Ovary (tissue), 3 donors: ENCODE measurements at regions not wholly inside any gene's neighbourhood (a gene's known extent, or its start where the extent isn't known, plus 50 kb on each side); places are given as distances from the start of the nearest gene placed in this dataset.

Experiments used
- POLR2A ChIP-seq: fragments of 450-650 bp; IDR thresholded peaks from one replicate; pipeline ENCODE4 v1.6.1; 2017; ENCODE audit warnings: antibody characterized with exemption, mild to moderate bottlenecking, moderate library complexity
- TF ChIP-seq, protein P1 (sequence below), 3 donors: fragments of 450-650 bp in 2 of 3; fragments of 200-600 bp in 1 of 3; IDR thresholded peaks; one replicate each; pipeline versions ENCODE4 v1.5.1 to v1.8.0; 2016 to 2022; ENCODE audit warnings: antibody characterized with exemption in 3 of 3, mild to moderate bottlenecking in 1 of 3
- donor health status: DM: no; HTN: no; CAD: no.

DNA sequence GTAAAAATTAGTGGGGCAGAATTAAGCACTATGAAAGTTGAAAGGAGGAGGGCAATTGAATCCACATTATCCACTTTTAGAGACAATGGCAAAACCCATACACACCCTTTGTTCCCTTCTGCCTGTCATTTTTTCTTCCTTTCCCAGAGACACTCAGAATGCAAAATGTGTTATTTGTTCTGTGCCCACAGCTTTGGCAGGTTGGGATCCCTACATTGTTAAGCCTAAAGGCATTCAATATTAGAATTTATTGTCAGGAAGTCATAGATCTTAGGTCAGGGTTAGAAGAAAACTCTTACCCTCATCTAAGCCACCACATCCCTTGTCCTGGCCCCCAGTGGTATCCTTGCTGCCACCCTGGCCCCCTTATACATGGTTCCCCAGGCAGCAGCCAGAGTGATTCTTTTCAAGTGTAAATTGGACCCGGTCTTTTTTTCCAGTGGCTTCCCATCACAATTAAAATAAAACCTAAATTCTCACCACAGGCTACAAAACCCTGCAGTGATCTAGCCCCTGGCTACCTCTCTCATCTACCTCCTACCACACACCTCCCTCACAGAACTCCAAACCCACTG is 470.1 kb upstream of the ATP11B start:
- TF ChIP-seq, protein P1, sequence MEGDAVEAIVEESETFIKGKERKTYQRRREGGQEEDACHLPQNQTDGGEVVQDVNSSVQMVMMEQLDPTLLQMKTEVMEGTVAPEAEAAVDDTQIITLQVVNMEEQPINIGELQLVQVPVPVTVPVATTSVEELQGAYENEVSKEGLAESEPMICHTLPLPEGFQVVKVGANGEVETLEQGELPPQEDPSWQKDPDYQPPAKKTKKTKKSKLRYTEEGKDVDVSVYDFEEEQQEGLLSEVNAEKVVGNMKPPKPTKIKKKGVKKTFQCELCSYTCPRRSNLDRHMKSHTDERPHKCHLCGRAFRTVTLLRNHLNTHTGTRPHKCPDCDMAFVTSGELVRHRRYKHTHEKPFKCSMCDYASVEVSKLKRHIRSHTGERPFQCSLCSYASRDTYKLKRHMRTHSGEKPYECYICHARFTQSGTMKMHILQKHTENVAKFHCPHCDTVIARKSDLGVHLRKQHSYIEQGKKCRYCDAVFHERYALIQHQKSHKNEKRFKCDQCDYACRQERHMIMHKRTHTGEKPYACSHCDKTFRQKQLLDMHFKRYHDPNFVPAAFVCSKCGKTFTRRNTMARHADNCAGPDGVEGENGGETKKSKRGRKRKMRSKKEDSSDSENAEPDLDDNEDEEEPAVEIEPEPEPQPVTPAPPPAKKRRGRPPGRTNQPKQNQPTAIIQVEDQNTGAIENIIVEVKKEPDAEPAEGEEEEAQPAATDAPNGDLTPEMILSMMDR (IDR thresholded peaks at IDR 0.05), result no peak
- TF ChIP-seq POLR2A, result no peak
